Peyer's patch (tissue), 4 donors: ENCODE measurements at regions not wholly inside any gene's neighbourhood (a gene's known extent, or its start where the extent isn't known, plus 50 kb on each side); places are given as distances from the start of the nearest gene placed in this dataset.

ENCODE experiments used
- POLR2A ChIP-seq, 2 donors: fragments of 450-650 bp; IDR thresholded peaks; one replicate each; pipeline ENCODE4 v1.5.1; 2017; ENCODE audit warnings: antibody characterized with exemption in 2 of 2, mild to moderate bottlenecking in 2 of 2, moderate library complexity in 2 of 2
- TF ChIP-seq, protein P1 (sequence below), 6 experiments: fragments of 450-650 bp in 4 of 6; fragments of 200-600 bp in 2 of 6; sonication (generic) in 1 of 6; IDR thresholded peaks; one replicate each; pipeline ENCODE4 v1.5.1; 2017 to 2019; ENCODE audit warnings: antibody characterized with exemption in 6 of 6, mild to moderate bottlenecking in 3 of 6, moderate library complexity in 1 of 6

DNA sequence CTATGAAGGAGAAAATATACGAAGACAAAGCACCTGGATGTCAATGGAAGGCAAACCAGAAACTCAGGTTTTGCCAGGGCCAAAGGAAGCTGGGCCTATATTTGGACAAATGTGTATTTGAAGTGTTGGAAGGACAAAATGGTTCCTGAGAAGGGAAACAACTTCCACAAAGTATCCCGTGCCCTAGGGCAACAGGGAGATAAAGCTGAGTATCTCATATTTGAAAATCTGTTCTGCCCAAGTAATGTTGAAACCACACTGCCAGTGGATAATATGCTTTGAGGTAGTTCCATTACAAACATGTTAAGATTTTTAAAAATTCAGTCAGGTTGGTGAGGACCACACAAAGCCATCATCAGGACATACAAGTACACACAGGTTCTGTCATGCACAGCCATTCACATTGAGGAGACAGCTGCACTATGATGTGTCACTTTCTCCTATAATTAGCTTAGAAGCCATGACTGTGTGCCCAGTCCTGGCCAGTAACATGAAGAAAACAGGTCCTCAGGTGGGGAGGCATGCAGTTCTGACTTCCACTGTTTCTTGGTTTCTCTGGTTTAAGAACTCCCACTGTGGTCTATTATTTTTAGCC is 116.4 kb downstream of the PWWP3B start:
- TF ChIP-seq, protein P1, sequence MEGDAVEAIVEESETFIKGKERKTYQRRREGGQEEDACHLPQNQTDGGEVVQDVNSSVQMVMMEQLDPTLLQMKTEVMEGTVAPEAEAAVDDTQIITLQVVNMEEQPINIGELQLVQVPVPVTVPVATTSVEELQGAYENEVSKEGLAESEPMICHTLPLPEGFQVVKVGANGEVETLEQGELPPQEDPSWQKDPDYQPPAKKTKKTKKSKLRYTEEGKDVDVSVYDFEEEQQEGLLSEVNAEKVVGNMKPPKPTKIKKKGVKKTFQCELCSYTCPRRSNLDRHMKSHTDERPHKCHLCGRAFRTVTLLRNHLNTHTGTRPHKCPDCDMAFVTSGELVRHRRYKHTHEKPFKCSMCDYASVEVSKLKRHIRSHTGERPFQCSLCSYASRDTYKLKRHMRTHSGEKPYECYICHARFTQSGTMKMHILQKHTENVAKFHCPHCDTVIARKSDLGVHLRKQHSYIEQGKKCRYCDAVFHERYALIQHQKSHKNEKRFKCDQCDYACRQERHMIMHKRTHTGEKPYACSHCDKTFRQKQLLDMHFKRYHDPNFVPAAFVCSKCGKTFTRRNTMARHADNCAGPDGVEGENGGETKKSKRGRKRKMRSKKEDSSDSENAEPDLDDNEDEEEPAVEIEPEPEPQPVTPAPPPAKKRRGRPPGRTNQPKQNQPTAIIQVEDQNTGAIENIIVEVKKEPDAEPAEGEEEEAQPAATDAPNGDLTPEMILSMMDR (IDR thresholded peaks at IDR 0.05): no peak
- no peak for TF ChIP-seq POLR2A (IDR thresholded peaks at IDR 0.05)
